ENCODE measurements at regions not wholly inside any gene's neighbourhood (a gene's known extent, or its start where the extent isn't known, plus 50 kb on each side); places are given as distances from the start of the nearest gene placed in this dataset.

DNA sequence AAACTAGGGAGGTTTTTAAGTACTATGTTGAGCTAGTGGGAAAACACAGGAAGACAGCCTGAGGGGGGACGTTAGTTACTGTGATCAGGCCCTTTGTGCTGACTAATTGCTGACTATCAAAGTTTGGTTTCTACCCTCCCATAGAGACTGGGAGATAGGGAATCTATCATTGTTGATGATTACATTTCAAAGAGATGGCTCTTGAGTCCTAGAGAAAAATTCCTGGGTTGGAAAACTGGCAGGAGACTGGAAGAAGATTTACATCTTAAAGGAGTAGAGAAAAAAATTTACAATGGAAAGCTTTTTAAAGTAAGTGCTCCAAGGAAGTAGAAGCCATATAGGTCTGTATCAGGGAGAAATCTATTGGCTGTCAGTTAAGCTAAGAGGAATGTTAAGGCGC lies 522.0 kb upstream of the KLHL1 start:
- TF ChIP-seq POLR2AphosphoS5 (IDR thresholded peaks at IDR 0.05; ENCODE audit: borderline replicate concordance, low read depth, low read length) (no peak), EZH2 (IDR thresholded peaks at IDR 0.05) (no peak)

Data from SK-N-MC (cell line).